WI38 (cell line): ENCODE measurements at regions not wholly inside any gene's neighbourhood (a gene's known extent, or its start where the extent isn't known, plus 50 kb on each side); places are given as distances from the start of the nearest gene placed in this dataset.

ENCODE experiments used
- H3K4me3 ChIP-seq: 2 replicates; pipeline ENCODE4 v1.5.1; 2011; ENCODE audit warnings: low read depth, mild to moderate bottlenecking, control low read depth, low read length
- CTCF ChIP-seq: IDR thresholded peaks from 2 replicates; pipeline ENCODE4 v1.5.1; 2012; ENCODE audit warnings: low read depth, mild to moderate bottlenecking, control low read depth, low read length

- H3K4me3 ChIP-seq: no peak overlapping the region
- no peak for TF ChIP-seq CTCF
These were observed 171.2 kb upstream of the PRPS1L1 start for GRCh38 chr7:18198868-18199267.

GRCh38 chr7:18200266-18200665 is 172.6 kb upstream of the PRPS1L1 start:
- no peak overlapping the region for H3K4me3 ChIP-seq
- TF ChIP-seq CTCF: no peak

- H3K4me3 ChIP-seq: no peak overlapping the region
- TF ChIP-seq CTCF: no peak
These were observed 173.2 kb upstream of the PRPS1L1 start for GRCh38 chr7:18200855-18201254.

GRCh38 chr7:18201350-18201749 is 173.7 kb upstream of the PRPS1L1 start:
- TF ChIP-seq CTCF: no peak

GRCh38 chr7:18202315-18203045 is 174.8 kb upstream of the PRPS1L1 start:
- no peak for TF ChIP-seq CTCF
- H3K4me3 ChIP-seq: no peak overlapping the region

More at GRCh38 chr7:18201350-18201749, 173.7 kb upstream of the PRPS1L1 start:
- no peak overlapping the region for H3K4me3 ChIP-seq

GRCh38 chr7:18206331-18206730 is 178.7 kb upstream of the PRPS1L1 start:
- H3K4me3 ChIP-seq: no peak overlapping the region
- TF ChIP-seq CTCF: no peak

GRCh38 chr7:18208921-18209320 is 181.3 kb upstream of the PRPS1L1 start:
- no peak overlapping the region for H3K4me3 ChIP-seq
- no peak for TF ChIP-seq CTCF
